Epithelial cell of esophagus (primary cell): ENCODE measurements at regions not wholly inside any gene's neighbourhood (a gene's known extent, or its start where the extent isn't known, plus 50 kb on each side); places are given as distances from the start of the nearest gene placed in this dataset.

ENCODE experiments used
- DNase-seq: peaks from one replicate; pipeline ENCODE4 v3.0.0; 2010; ENCODE audit warnings: low read depth
- H3K4me3 ChIP-seq: 2 replicates; pipeline ENCODE4 v1.5.1; 2011; ENCODE audit warnings: mild to moderate bottlenecking, low read length, control low read depth
- CTCF ChIP-seq: IDR thresholded peaks from 2 replicates; pipeline ENCODE4 v1.5.1; 2011; ENCODE audit warnings: low read depth, mild to moderate bottlenecking, low read length, control low read depth, inconsistent platforms; ENCODE audit not compliant: insufficient read depth; ENCODE audit errors: missing control alignments

DNA sequence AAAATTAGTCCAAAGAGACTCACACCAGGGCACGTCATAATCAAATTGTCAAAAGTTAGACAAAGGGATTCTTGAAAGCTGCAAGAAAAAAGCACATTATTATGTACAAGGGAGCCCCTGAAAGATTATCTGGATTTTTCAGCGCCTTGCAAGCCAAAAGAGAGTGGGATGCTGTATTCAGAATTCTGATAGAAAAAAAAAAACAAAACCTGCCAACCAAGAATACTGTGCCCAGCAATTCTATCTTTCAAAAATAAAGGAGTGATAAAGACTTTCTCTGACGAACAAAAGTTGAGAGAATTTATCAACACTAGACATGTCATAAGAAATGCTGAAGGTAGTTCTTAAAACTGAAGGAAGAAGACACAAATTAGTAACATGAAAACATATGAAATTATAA, 240.2 kb downstream of the SNX13 start:
- H3K4me3 ChIP-seq: no peak overlapping the region
- TF ChIP-seq CTCF: no peak
- DNase-seq: no peak

GRCh38 chr7:17706275-17706674, 234.0 kb downstream of the SNX13 start:
- no peak for TF ChIP-seq CTCF
- DNase-seq: no peak
- no peak overlapping the region for H3K4me3 ChIP-seq

- DNase-seq: peak; percentile 80
- H3K4me3 ChIP-seq: no peak overlapping the region
- TF ChIP-seq CTCF: peak; percentile 78
Measured at GRCh38 chr7:17706734-17707133, 233.6 kb downstream of the SNX13 start.

GRCh38 chr7:17709127-17709526, 231.2 kb downstream of the SNX13 start:
- no peak for TF ChIP-seq CTCF
- H3K4me3 ChIP-seq: no peak overlapping the region

GRCh38 chr7:17709599-17709998, 230.7 kb downstream of the SNX13 start:
- no peak for TF ChIP-seq CTCF
- H3K4me3 ChIP-seq: no peak overlapping the region
- no peak for DNase-seq

More at GRCh38 chr7:17709127-17709526, 231.2 kb downstream of the SNX13 start:
- DNase-seq: no peak

GRCh38 chr7:17710312-17710711, 230.0 kb downstream of the SNX13 start:
- TF ChIP-seq CTCF: no peak
- DNase-seq: no peak
- no peak overlapping the region for H3K4me3 ChIP-seq

DNA sequence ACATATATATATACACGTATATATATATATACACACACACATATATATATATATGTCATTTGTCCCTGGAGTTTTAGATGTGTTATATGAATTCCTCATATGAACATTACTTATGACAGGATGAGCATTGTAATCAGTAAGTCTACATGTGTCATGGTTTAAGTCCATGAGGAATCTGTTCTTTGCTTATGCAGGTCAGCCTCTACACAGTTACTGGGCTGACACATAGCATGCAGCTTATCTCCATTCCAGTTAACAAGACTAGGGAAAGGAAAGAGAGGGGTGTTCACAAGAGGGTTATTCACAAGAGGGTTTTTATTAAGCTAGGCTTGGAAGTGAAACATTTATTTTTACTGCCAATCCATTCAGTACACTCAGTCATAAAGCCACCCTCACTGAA, 226.7 kb downstream of the SNX13 start:
- H3K4me3 ChIP-seq: no peak overlapping the region
- no peak for DNase-seq
- TF ChIP-seq CTCF: no peak
